ENCODE measurements at regions not wholly inside any gene's neighbourhood (a gene's known extent, or its start where the extent isn't known, plus 50 kb on each side); places are given as distances from the start of the nearest gene placed in this dataset.

DNA sequence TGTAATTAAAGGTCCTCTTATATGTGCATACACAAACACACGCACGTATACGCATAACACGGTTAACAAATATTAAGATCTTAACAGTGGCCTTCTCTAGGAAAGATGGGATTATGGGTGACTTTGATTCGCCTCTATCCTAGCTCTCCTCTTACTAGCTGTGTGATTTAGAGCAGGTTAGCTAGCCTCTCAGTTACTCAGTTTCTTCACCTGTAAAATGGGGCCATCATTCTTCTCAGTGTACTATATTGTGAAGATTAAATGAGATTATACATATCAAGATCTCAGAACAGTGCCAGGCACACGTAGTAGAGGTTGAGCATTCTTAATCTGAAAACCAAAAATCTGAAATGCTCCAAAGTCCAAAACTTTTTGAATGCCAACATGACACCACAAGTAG, 159.3 kb downstream of the BCOR start:
- DNase-seq = no peak

GRCh38 chrX:39939678-39940077, 158.1 kb downstream of the BCOR start:
- DNase-seq = no peak

DNA sequence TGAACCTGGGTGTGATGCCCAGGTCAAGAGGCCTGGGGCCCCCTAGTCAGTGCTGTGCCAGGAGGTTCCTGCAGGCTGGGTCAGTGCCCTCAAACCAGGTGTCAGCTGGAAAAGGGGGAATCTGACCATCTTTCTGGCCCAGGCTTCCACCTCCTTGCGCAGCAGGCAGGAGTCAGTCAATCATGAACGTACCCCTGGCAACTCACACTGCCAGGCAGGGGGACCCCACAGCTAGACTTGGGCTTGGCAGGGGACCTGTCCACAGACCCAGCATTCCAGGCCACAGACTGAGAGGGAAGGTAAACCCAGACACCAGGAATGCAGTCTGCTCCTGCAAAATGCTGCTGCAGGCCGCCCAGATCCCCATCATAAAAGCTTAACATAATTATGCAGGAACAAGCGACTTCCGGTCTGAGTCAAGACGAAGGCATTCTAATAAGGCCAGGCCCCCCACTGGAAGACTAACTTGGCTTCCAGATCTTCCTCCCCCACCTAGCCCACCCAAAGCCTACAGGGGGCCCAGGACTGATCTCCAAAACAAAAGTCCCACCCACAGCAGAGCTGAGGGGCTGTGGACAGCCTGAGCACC, 156.3 kb downstream of the BCOR start:
- DNase-seq = no peak

GRCh38 chrX:39944416-39944815, 153.3 kb downstream of the BCOR start:
- DNase-seq = no peak

DNA sequence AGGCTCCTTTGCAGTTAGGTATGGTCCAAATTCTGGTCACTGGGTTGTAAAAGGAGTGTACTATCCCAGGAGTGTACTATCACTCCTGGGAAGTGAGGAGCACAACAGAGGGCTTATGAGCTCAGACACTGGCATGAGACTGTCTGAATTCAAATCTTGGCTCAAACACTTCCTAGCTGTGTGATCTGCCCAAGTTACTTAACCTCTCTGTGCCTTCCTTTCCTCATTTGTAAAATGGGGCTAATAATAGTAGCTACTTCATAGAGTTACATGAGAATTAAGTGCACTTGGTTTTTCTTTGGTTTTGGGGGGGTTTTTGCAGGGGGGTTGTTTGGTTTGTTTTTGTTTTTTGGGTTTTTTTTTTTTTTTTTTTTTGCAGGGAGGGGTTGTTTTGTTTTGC, 152.0 kb downstream of the BCOR start:
- no peak for DNase-seq

GRCh38 chrX:39946822-39947221, 150.9 kb downstream of the BCOR start:
- no peak for DNase-seq

GRCh38 chrX:39948582-39948981, 149.2 kb downstream of the BCOR start:
- no peak for DNase-seq

- DNase-seq = no peak
These were observed 147.6 kb downstream of the BCOR start for GRCh38 chrX:39950018-39950688.

GRCh38 chrX:39952989-39953388, 144.8 kb downstream of the BCOR start:
- no peak for DNase-seq

GRCh38 chrX:39953879-39954278, 143.9 kb downstream of the BCOR start:
- no peak for DNase-seq

GRCh38 chrX:39954851-39955250, 142.9 kb downstream of the BCOR start:
- no peak for DNase-seq

DNA sequence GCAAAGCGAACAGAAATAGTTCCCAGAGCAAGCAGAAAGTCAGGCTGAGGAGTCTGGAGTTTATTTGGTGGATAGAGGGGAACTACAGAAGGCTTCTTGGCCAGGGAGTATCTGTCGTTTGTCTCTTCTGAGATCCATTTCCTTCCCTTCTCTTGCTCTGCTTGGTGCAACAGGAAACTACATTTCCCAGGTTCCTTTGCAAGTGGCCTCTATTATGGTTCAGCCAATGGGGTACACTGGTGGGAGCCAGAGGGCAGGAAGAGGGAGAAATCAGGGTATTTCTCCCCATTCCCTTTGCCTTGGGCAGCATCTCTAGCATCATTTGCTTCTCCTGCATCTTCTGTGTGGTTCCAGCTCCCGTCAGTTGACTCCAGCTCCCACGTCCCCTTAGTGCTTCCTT, 142.1 kb downstream of the BCOR start:
- DNase-seq = no peak

DNA sequence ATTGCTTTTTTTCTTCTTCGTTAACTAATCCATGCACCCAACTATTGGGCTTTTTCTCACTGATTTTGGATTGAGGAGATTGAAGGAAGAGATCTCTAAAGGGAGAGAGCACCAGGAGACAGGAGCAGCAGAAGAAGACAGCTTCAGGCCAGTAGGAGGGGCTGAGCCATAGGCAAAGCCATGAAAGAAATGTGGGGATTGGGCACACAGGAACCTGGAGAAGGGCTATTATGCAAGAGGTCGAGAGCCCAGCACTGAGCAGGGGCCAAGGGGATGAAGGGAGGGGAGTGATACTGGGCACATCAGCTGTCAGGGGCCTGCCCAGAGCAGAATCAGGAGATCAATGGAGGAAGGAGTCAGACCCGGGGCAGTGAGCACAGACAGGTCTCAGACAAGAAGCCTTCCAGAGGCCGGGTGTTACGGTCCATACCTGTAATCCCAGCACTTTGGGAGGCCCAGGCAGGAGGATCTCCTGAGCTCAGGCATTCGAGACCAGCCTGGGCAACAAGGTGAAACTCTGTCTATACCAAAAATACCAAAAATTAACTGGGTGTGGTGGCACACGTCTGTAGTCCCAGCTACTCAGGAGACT, 140.9 kb downstream of the BCOR start:
- DNase-seq = no peak

DNA sequence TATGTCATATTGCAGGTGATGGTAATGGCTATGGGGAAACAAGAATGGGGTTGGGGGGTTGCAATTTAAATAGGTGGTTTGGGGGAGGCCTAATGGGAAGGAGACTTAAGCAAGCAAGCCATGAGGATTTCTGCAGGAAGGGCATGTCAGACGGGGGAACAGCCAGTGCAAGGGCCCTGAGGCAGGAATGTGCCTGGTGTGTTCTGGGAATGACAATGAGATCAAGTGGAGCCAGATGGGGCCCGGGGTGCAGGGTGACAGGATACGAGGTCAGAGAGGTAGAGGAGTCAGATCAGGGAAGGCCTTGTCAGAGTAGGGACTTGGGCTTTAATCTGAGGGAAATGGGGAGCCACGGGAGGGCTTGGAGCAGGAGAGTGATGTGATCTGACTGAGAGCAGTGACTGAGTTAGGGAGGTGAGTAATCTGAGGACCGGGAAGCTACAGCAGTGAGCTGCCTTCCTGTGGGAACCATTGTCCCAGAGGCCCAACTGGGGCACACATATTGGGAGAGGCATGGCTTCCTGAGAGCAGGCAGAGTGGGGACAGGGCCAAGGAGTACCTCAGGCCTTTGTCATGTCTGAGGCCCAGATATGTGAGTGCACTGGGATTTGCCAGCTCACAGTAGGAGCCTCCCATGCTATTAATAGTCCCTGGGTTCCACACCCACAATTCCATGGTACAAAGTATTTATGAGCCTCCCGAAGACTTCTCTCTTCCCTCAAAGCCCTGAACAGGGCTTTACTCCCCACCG, 139.8 kb downstream of the BCOR start:
- DNase-seq = no peak

GRCh38 chrX:39958850-39959249, 138.9 kb downstream of the BCOR start:
- no peak for DNase-seq

DNA sequence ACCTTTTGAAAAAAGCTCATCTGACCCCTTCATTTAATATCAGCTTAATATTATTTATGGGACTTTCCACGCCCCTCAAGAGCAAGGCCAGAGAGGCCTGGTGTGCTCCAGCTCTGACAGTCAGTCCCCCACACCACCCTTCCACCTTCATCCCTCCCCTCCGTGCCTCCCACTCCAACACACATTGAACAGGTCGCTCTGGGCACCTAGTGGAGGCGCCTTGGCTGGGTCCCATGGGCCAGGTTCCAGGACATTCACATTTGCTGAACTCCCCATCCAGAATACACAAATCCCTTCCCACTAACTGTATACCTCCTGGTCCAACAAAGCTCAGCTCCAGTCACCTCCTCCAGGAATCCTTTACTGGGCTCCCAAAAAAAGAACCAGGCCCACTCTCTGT, 137.5 kb downstream of the BCOR start:
- DNase-seq = no peak

GRCh38 chrX:39961441-39961840, 136.3 kb downstream of the BCOR start:
- no peak for DNase-seq

DNA sequence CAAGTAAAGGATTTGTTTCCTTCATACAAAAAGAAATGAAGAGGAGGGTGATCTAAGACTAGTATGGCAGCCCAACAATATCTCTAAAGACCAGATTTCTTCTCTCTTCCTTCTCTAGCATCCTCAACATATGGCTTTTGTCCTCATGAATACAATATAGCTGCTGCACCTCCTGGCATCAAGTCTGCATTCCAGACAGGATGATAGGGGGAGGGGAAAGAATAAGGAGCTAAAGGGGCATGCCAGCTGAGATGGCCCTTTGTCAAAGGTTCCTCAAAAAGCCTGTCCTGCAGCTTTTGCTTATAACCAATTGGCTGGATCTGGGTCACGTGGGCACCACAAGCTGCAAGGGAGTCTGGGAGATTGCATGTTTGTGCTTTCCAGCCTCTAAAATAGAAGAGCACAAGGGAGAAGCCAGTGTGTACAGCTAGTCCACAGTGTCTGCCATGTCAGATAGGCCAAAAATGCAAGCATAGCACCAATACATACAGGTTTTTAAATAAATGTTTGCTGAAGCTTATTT, 132.6 kb downstream of the BCOR start:
- no peak for DNase-seq

GRCh38 chrX:39966176-39966575, 131.6 kb downstream of the BCOR start:
- DNase-seq = no peak

GRCh38 chrX:39967348-39967747, 130.4 kb downstream of the BCOR start:
- DNase-seq = no peak

DNA sequence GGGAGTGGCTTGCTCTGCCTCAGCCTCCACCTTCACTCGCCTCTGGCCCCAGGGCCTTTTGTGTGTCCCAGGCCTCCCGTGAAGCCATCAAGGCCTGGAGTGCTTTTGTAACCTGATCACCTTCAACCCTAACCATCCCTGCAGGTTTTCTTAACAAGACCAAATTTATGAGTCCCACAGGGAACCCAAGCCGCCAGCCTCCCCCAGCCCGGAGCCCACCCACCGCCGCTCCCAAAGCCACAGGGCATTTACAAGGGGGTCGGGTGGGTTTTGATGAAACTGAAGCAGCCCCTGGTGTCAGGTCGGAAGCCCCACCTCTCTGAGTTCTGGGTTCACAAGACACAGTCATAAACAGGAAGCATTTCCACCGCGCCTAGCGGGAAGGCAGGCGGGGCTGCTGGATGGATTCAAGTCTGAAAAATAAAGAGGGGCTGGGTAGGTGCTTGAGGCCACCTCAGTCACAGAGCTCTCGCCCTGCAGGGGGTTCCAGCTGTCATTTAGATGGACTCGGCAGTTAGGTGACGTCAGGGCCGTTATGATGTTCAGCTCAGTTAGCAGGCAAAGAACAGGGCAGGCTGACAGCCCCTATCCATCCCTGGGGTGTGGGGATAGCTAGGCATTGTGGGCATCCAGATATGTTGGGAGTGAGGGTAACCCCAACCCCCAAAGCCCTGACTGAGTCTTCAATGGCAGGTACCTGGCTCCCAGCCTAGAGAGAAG, 128.5 kb downstream of the BCOR start:
- DNase-seq = no peak

DNA sequence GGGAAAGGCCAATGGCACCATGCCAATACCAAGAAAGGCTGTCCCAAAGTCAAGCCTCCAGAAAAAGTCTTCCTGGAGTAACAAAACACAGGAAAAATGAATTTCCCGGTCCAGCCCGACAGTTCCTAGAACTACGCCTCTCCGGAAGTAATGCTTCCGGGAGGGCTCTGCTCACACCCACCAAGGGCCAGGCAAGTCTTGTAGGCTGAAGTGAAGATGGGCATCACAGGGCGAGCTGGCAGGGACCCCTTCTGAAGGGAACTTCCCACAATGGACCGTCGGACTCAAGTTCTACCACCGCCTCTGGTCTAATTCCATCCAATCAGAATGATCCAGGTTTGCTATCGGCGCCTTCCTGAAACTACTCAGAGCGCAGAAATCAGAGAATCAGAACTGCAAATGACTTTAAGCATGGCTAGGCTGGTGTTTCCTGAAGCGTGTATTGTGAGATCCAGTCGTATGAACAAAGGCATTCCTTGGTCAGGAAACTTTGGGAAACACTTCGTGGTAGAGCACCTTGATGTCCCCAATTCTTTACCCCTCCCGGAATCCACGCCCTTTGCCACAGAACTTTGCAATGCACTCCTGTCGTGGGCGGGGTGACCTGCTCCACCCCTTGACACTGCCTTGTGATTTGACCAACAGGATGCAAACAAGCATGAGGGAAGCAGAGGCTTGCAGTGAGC, 127.8 kb downstream of the BCOR start:
- DNase-seq = no peak
